ENCODE measurements at regions not wholly inside any gene's neighbourhood (a gene's known extent, or its start where the extent isn't known, plus 50 kb on each side); places are given as distances from the start of the nearest gene placed in this dataset.

DNA sequence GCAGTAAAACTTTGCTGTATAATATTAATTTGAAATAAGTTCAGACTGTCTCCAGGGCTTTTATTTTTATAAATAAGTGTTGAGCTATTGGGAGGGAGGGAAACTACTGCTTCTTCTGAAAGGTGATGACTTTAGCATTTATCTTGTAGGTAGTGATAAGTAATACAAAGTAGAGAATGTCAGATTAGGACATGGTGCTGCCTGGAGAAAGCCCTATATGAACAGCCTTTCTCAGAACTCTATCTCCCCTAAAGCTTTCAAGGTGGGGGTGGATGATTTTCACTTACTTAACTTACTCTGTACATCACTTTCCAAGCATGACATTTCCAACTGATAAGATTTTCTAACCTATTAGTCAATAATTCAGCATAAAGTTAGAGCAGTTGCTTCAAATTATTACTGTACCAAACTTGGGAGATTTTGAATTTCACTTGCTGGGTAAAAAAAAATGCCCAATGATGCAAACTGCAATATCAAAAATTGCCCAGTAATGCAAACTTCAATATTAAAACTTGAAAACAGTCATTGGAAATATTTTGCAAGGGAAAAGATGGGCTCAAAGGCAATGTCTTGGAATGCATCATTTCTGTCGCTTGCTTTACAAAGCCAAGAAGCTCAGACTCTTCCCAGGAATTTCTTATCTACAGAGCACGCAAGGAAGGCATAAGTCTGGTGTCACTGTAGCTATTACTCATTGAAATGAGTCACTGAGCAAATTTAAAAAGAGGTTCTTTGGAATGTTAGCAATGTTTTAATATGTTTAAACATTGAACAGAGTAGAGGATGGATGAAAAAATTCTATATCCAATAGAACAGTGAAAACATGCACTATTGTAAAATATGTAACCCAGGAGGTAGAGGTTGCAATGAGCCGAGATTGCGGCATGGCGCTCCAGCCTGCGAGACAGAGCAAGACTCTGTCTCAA lies 569.5 kb downstream of the PSAT1 start:
- Histone ChIP-seq H3K4me3 (no peak overlapping the region), H3K9me3 (no peaks in the 10 kb centered on the region), H3K27me3 (no peaks in the 10 kb centered on the region), H3K4me1 (no peaks in the 10 kb centered on the region), H3K36me3 (no peaks in the 10 kb centered on the region), H3K27ac (no peak overlapping the region)
- no peak for DNase-seq
- TF ChIP-seq, protein P1, sequence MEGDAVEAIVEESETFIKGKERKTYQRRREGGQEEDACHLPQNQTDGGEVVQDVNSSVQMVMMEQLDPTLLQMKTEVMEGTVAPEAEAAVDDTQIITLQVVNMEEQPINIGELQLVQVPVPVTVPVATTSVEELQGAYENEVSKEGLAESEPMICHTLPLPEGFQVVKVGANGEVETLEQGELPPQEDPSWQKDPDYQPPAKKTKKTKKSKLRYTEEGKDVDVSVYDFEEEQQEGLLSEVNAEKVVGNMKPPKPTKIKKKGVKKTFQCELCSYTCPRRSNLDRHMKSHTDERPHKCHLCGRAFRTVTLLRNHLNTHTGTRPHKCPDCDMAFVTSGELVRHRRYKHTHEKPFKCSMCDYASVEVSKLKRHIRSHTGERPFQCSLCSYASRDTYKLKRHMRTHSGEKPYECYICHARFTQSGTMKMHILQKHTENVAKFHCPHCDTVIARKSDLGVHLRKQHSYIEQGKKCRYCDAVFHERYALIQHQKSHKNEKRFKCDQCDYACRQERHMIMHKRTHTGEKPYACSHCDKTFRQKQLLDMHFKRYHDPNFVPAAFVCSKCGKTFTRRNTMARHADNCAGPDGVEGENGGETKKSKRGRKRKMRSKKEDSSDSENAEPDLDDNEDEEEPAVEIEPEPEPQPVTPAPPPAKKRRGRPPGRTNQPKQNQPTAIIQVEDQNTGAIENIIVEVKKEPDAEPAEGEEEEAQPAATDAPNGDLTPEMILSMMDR (IDR thresholded peaks at IDR 0.05): no peak
- intact Hi-C loops (cut with DNase I; ENCODE audit: low total_unique reads): no loop called here

DNA sequence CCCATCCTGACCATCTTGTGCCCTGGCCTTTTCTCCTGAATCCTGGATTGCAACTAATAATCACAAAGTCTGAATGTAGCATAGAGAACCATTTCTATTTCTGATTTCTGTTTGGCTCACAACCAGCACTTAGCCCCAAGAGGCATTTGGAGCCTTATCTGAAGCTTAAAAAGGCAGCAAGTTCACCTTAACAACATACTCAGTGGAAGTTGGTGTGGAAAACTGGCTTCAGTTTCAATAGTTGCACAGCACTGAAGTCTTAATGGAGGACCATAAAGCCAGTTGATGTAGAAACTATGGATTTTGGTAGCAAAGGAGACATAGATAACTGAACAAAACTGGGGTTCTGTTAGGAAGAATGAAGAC lies 574.1 kb downstream of the PSAT1 start:
- intact Hi-C loops (cut with DNase I; ENCODE audit: low total_unique reads): no loop called here
- Histone ChIP-seq H3K9me3 (no peaks in the 10 kb centered on the region), H3K27ac (no peak overlapping the region), H3K4me3 (no peak overlapping the region), H3K27me3 (no peaks in the 10 kb centered on the region), H3K4me1 (no peaks in the 10 kb centered on the region), H3K36me3 (no peaks in the 10 kb centered on the region)
- TF ChIP-seq, protein P1 (IDR thresholded peaks at IDR 0.05): no peak
- no peak for DNase-seq

DNA sequence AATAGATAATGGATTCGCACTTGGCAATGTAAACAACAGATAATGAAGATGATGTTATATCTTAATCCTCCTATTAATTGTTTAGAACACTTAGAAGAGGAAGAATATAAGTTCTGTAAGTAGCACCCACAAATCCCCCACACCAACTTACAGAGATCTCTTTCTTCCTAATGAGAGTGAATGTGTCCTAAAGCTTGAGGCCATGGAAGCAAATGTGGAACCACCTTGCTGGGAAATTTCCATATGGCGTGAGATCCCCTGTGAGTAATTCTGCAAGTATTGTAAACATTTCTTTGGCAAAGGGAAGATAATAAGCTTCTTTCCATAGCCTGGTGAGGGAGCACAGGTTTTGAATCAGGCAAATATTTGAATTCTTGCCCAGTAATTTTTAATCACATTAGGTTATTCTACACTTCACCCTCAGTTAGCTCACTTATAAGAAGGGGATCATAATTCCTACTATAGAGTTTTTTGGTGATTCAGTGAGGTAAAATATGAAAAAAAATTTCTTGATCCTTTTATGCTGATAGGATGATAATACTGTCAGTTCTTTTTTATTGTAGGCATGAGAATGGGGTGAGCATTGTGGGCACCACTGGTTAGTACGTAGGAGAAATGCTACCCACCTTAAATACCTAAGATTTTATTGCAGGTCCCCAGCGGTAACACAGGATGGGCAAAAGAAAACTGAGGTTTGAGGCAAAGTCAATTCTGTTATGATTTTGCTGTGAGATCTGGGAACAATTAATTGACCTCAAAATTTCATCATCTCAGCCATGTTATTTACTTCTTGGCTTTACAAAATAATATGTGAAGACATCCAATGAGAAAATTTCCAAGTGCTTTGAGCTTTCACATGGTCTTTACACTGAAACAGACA lies 574.8 kb downstream of the PSAT1 start:
- TF ChIP-seq, protein P1 (IDR thresholded peaks at IDR 0.05): no peak
- Histone ChIP-seq H3K4me1 (no peaks in the 10 kb centered on the region), H3K36me3 (no peaks in the 10 kb centered on the region), H3K27ac (no peak overlapping the region), H3K4me3 (no peak overlapping the region), H3K9me3 (no peaks in the 10 kb centered on the region), H3K27me3 (no peaks in the 10 kb centered on the region)
- intact Hi-C loops (cut with DNase I; ENCODE audit: low total_unique reads): no loop called here
- no peak for DNase-seq

DNA sequence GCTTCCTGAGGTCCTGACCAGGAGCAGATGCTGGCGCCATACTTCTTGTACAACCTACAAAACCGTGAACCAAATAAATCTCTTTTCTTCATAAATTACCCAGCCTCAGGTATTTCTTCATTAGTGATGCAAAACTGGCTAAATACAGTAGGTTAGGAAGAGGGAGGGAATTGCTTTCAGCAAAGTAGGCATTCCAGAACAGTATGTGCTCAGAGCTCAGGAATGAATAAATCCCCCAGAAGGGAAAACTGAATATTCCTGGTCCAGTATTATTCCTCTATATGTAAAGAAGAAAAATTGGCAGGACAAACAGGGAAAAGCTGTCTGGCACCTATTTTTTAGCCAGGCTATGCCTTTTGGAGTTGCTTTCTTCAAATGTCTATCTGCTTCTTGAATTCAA lies 577.1 kb downstream of the PSAT1 start:
- H3K4me3 ChIP-seq: no peak overlapping the region
- intact Hi-C loops (cut with DNase I; ENCODE audit: low total_unique reads): no loop called here
- no peaks in the 10 kb centered on the region for H3K27me3 ChIP-seq
- no peaks in the 10 kb centered on the region for H3K9me3 ChIP-seq
- TF ChIP-seq, protein P1 (IDR thresholded peaks at IDR 0.05): no peak
- no peaks in the 10 kb centered on the region for H3K4me1 ChIP-seq
- H3K27ac ChIP-seq: no peak overlapping the region
- no peaks in the 10 kb centered on the region for H3K36me3 ChIP-seq
- no peak for DNase-seq

GRCh38 chr9:78879324-78880100 lies 582.6 kb downstream of the PSAT1 start:
- no peaks in the 10 kb centered on the region for H3K36me3 ChIP-seq
- H3K27me3 ChIP-seq: no peaks in the 10 kb centered on the region
- intact Hi-C loops (cut with DNase I; ENCODE audit: low total_unique reads): loop anchor here (2.0 kb wide), 1 partner anchor 35 kb away; no protein-coding TSS in a partner anchor
- no peak overlapping the region for H3K4me3 ChIP-seq
- H3K27ac ChIP-seq: no peak overlapping the region
- no peaks in the 10 kb centered on the region for H3K9me3 ChIP-seq
- DNase-seq: no peak
- no peaks in the 10 kb centered on the region for H3K4me1 ChIP-seq
- TF ChIP-seq, protein P1 (IDR thresholded peaks at IDR 0.05): no peak
